NCI-H748 (cell line): ENCODE measurements at regions not wholly inside any gene's neighbourhood (a gene's known extent, or its start where the extent isn't known, plus 50 kb on each side); places are given as distances from the start of the nearest gene placed in this dataset.

ENCODE experiments used
- DNase-seq: peaks from one replicate; lab custom pipeline; 2025; ENCODE audit not compliant: unreplicated experiment; lab: John Stamatoyannopoulos, UW

DNA sequence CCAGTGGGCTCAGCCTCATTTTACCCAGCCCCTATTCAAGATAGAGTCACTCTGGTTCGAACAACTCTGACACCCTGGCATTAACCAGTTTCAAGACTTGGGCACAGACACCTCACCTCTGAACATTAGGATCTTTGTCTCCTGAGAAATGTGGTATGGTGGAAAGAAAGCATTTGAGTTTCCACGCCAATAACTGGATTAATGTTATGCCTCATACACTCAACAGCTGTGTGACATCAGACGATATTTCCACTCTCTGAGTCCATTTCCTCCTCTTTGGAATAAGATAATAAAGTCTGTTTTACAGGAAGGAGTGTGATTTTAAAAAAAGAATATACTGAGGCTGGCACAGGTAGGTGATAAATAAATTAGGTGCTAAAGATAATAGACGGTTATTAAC lies 121.3 kb upstream of the CHL1 start:
- DNase-seq: no peak

DNA sequence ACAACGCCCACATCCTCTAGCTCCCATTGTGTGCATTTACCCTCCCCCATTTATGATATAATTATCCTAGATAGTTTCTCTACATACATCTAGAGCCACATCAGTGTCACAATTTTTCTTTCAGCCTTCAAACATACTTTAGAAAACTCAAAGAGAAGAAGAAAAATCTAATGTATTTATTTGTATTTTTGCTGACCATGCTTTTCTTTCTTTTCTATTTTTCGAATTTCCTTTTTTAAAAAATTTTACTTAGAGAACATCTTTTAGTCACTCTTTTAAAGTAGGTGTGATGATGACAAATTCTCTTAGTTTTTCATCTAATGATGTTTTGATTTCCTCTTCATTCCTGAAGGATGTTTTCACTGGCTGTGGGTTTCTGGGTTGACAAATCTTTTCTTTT lies 117.0 kb upstream of the CHL1 start:
- no peak for DNase-seq

DNA sequence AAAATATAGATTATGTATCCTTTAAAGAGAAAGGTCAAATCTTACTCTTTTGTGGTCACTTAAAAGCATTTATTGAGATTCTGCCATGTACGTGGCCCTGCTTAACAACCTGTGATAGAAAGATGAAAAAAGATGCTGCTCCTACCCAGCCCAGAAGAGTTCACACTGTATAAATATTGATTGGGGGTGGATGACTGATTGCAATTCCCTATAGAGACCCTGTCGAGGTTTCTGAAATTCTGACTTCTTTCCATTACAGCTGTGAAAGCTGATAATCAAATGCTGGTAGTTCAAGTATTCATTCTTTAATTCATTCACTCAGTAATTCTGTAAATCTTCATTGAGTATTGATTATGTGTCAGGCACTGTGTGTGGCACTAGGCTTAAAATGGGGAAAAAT lies 114.1 kb upstream of the CHL1 start:
- DNase-seq: no peak

DNA sequence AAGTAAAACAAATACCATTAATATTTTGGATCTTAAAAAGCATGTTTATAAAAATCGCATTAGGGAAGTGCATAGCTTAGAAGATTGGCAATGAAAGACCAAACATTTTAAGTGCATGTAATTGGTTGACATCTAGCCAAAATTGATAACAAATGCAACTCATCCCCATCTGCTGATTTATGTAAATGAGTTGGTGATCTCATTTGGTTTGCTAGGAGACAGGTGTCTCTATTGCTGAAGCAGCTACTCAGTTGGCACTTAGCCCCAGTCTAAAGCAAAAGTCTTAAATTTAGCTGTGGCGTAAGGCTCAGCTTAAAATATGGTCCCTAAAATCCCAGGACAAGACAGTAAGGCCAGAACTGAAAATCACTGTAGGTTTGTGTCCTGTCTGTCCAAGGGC lies 113.5 kb upstream of the CHL1 start:
- peak; percentile 4 for DNase-seq

DNA sequence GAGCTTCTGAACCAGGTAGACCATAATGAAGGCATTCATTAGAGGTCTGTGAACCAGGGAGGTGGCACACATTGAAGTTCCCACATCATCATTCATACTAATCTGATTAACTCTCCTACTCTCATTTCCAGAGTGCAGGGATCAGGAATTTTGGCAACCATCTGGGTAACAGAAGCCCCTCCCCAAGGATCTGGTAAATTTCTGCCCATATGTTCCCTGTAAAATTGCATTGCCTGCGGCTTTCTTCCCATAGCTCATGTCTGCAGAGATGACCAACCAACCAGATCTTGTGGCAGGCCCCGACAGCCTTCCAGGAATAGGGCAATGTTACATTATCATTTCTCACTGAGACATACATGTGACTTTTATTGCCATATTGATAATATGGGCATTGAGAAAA lies 111.4 kb upstream of the CHL1 start:
- no peak for DNase-seq

DNA sequence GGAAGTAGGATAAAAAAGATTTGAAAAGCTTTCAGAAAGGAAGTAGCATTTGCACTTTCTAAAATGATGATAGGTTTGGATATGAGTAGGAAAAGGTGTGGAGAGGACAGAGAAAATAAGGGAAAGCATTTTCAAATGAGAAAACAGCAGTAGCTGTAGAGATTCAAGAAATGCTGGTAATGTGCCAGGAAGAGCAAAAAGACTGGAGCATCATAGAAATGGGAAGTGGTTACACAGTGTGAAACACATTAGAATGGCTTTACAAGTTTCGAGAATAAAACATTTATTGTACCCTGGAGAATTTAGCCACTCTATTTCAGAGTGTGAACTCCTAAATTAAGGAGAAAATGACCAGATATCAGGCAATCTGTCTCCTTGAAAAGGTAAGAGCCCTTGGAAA lies 108.3 kb upstream of the CHL1 start:
- DNase-seq: no peak

DNA sequence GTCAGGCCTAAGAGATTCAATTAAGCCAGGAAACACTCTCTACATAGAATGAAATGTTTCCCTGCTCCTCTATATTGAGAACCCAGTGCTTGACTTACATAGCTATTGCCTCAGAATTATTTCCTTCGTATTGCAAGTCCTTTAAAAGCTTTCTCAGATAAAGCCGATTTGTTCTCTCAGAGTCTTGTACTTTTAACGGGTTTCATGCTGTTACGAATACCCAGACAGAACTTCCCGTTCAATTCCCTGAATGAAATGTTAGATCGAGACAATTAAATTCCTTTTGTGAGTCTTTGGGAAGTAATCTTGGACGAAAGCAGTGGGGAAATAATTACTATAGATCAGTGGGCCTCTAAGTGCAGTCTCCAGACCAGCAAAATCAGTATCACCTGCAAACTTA lies 102.8 kb upstream of the CHL1 start:
- no peak for DNase-seq

DNA sequence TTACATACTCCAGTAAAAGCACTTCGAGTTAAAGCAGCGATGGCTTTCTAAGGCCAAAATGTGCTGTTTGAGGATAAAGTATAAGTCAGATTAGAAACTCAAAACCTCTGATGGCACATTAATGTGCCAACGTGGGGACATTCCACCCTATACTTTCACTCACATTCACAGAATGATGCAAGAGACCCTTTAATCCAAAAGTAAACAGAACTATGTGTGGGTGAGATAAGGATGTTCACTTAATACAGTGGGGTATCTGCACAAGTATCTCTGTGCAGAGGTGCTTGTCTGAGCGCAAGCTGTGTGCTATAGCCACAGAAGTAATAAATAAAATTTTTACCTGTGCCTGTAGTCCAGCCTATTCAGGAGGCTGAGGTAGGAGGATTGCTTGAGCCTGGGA lies 100.3 kb upstream of the CHL1 start:
- DNase-seq: no peak

DNA sequence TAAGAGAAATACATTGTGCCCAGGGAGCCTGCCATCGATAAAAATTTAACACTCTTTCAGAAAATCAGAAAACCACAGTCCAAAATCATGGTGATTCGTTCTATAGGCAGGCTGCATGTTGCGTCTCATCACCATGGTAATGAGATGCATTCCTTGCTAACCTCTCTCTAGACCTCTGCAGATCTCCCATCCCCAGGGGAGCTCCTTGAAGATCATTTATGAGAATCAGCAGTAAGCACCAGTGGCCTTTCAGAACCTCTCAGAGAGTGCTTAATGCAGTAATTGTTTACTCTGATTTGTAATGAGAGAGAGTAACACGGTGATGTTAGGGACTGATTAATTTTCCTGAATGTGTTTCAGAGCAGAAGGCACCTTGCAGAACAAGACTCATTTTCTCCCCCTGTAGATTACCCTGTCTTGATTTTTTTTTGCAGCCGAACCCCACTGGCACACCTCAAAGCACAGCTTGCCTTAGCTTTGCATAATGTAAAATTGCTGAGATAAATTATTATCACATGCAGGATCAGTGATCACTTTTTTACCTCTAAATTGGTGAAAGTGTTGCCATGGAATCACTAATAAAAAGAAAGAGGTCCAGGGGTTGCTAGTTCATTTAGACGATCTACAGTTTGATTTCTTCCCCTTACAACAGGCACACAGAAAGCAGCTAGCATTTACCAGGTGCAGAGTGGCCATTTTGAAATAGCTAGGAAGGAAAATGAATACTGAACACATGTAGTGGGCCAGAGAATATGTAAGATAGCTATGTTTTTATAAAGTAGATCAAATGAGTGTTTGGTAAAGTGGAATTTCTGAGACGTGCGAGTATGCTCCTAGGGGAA lies 98.9 kb upstream of the CHL1 start:
- DNase-seq: peak; percentile 63

DNA sequence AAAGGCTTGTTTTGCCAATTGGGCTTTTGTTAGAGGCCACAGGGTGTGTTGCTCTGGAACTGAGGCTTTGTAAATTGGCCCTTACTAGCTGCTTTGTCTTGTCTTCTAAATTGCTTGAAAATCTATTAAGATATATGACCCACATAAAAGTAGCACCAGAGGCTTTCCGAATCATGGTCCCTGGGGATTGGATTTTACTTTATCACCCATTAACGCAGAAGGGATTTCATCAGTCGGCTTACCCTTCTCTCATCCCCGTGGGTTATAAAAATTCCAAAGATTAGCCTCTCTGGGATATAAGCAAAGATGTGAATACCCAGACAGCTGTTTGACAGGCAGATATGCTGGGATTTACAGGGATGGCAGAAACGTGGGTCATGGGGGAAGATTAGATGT lies 98.3 kb upstream of the CHL1 start:
- DNase-seq: no peak

DNA sequence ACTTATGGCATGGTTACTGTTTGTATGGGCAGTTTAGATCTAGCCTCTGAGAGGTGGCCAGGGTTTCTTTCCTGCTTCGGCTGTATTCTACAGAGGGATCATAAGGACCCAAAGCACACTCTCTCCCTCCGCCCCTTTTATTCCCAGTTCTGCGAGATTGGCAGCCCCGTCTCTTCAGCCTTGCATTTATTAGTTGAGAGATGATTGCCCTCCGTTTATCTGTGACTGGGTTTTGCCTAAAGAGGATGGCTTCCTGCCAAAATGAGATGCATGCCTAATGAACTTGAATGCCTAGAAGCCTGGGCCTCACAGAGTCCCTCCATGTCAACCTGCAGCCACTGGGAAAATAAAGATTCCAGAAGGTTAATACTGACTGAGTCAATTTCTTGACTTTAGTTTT lies 97.1 kb upstream of the CHL1 start:
- DNase-seq: peak; percentile 90

DNA sequence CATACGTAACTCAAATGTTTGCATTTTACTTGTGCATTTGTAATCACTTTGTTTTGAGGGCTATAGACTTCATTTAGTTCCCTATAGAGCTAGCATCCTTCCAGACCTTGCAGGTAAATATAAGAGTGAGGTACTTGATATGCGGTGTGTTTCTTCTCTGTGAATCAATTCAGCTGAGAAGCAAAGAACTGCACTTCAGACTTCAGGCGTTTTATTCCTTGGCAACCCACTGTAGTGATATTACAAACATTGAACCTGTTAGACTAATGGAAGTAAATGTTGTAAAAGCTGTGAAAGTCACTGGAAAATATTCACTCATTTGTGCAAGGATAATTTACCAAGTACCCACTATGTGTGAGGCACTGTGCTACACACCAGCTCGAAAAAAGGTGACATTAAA lies 94.1 kb upstream of the CHL1 start:
- DNase-seq: peak; percentile 9

DNA sequence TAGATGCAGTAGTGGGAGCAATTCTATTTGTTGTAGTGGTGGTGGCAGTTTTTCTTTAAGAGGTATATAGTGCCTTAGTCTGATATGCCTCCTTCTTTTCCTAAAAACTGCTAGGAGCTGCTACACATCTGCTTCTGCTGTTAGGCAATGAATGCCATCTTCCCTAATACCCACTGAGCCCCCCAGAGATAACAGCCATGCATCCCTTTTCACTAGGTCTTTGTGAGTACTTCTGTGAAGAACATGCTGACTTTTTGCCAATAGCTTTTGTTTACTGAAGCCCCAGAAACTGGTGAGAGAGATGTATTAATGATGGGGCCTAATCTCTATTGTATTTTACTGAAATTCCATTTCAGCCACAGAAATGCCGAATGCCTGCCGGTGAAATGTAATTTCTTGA lies 92.6 kb upstream of the CHL1 start:
- DNase-seq: no peak

DNA sequence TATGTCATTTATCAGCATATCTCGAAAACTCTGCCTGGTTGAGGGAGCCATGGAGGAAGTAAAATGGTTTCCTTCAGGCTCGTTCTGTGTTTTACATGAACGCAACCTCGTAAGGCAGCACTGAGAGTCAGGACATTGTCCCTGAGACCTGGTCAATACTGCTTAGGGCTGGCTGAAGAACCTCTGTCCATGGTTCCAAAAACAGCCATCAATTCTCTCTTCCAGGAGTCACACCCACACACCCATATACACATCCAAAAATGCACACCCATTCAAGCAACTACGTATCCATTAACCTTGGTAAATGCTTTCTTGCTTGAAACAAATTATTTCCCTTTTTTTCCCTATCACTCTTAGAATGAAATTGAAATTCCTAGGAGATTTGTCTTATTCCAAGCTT lies 91.0 kb upstream of the CHL1 start:
- no peak for DNase-seq

DNA sequence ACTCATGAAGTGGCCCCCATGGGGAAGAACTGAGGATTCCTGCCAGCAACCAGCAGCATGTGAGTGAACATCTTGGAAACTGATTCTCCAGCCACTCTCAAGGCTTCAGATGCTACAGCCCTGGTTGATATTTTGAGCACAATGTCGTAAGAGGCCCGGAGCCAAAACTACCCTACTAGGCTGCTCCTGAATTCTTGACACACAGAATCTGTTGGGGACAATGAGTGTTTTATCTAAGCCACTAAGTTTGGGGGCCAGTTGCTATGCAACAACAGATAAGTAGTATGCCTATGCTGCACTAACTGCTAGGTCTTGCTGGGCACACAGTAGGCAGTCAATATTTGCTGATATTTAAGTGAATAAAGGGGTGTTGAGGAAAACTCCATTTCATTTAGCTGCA lies 89.9 kb upstream of the CHL1 start:
- peak; percentile 44 for DNase-seq

DNA sequence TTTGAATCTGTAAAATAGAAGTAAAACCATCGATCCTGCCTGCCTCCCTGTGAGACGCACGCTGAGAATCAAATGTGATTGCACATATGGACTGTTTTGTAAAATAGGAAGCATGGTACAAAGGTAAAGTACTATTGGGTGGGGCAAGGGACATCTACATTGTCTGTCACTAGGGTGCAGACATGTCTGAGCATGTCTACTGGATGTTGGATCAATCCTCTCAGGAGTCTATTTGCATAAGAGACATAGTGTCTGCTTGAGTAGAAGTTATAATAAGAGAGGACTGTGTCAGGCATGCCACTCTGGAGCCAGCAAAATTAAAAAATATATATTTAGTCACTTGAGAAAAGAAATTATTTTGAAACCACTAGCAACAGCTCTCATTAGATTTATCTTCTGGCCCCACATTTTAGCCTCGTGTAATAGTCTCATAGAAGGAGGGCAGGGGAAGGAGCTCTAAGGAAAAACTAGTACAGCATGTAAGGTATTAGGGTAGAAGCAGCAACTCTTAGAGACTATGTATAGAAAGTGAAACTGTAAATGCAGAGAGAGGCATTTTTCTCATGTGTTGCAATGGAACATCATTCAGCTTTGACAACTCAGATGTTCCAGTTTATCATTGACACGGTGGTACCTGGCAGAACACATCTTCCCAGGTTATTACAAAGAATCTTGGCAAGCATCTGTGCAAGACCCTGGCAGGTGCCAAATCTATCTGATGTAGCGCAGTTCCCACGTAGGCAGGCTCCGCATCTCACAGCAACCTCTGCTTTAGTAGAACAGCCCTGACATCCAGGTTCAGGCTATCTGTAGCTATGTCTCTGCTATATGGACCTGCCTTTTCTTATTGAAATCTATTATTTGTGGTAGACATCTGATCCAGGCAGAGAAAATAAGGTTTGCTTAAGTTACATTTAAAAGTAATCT lies 85.2 kb upstream of the CHL1 start:
- DNase-seq: peak; percentile 97

DNA sequence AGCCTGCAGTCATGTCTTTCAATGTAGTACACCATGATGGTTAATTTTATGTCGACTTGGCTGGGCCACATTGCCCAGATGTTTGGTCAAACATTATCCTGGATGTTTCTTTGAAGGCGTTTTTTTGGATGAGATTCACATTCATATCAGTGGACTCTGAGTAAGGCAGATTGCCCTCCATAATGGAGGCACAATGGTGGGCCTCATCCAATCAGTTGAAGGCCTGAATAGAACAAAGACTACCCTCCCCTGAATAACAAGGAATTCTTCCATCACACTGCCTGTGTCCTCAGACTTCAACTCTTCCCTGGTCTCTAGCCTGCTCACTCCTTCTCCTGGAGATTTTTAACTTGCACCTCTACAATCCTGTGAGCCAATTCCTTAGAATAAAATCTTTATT lies 83.8 kb upstream of the CHL1 start:
- DNase-seq: no peak

DNA sequence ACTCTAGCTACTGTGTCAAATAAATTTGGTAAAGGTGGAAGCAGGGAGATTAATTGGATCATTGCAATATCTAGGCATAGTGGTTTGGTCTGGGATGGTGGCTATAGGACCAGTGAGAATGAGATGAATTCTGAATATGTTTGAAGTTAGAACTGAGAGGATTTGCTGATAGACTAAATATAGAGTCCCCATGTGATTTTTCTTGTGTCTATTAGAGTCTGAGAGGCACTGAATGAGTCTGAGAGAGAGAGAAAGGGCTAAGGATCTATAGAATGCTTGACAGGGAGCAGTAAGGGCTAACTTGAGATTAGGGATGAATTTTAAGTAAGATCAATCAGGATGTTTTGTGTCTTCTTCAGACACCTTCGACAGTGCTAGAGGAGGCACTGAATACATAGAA lies 77.9 kb upstream of the CHL1 start:
- DNase-seq: no peak

DNA sequence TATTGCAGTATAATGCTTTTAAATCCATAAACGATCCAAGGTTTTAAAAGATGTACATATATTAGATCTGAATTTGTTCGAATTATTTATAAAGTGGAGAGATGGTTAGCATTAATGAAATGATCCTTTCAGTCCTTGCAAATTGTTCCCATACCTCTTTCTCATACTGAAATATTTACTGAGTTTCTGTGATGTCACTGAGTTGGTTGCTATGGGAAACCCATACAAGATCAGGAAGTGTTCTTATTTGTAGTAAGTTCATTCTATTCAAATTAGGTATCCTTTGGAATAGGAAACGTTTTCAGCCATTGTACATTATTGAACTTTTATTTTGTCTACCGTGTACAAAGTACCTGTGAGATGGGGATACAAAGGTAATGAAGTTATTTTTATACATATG lies 73.2 kb upstream of the CHL1 start:
- peak; percentile 47 for DNase-seq

DNA sequence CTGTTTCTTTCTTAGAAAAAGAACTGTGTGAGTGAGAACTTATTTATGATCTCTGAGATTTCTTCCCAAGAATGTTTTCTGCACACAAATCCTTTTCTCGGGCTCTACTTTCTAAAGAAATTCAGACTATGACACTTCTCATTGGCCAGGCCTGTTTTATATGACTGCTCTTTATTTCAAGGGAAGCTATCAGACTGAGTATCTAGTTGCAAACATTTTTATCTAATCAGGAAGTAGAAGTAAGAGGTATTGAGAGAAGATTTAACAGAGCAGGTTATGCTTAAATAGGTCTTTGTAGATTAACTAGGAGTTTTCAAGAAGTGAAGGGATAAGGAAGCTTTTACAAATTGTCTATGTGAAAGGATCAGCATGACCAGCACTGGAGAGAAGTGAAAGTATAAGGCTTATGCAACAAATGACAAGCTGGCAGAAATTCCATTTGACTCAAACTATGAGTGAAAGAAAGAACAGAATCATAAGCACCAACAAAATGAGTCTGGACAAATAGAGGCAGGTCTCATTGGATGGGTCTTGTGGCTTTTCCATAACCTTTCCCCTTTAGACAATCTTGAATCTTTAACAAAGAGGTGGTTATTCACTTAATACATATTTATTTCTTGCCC lies 71.9 kb upstream of the CHL1 start:
- no peak for DNase-seq

DNA sequence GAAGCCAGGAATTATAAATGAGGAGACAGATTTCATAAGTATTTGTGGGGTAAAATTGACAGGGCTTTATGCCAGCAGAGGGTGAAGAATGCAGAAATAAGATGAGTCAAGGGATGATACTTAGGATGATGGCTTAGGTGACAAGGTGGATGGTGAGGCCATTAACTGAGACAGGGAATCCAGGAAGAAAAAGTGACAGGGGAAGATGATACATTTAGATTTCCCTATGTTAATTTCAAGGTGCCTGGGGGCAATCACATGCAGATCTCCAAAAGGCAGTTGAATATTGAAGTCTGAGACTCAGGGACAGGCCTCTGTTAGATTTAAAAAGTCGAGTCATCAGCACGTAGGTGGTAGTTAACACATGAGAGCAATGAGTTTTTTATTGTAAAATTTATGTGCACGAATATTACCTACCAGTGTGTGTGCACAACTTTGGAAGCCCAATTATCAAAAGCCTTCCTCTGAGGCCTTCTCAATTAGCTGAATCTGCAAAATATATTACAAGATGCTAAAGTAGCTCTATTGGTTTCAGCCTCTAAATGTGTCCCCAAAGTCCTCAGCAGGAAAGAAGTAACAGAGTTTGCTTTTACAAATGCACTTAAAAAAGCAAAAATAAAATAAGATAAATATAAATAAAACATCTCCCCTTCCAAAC lies 67.9 kb upstream of the CHL1 start:
- DNase-seq: no peak
